Sigmoid colon (tissue), 4 donors: ENCODE measurements at regions not wholly inside any gene's neighbourhood (a gene's known extent, or its start where the extent isn't known, plus 50 kb on each side); places are given as distances from the start of the nearest gene placed in this dataset.

Source experiments
- EP300 ChIP-seq, 4 donors: sonication (generic); formaldehyde crosslinking; IDR thresholded peaks; one replicate each; pipeline ENCODE4 v1.6.1; 2017; ENCODE audit warnings: antibody characterized with exemption in 4 of 4
- POLR2A ChIP-seq, 2 donors: fragments of 450-650 bp; IDR thresholded peaks; one replicate each; pipeline ENCODE4 v1.6.1; 2016; ENCODE audit warnings: antibody characterized with exemption in 2 of 2, mild to moderate bottlenecking in 2 of 2, moderate library complexity in 2 of 2
- POLR2AphosphoS5 ChIP-seq, 4 donors: sonication (generic); formaldehyde crosslinking; IDR thresholded peaks; one replicate each; pipeline ENCODE4 v1.6.1; 2017; ENCODE audit warnings: antibody characterized with exemption in 4 of 4
- TF ChIP-seq, protein P1 (sequence below), 4 experiments: fragments of 450-650 bp in 3 of 4; fragments of 200-600 bp in 1 of 4; IDR thresholded peaks; one replicate each; pipeline ENCODE4 v1.5.1; 2016 to 2019; ENCODE audit warnings: antibody characterized with exemption in 4 of 4, mild to moderate bottlenecking in 3 of 4, moderate library complexity in 2 of 4

DNA sequence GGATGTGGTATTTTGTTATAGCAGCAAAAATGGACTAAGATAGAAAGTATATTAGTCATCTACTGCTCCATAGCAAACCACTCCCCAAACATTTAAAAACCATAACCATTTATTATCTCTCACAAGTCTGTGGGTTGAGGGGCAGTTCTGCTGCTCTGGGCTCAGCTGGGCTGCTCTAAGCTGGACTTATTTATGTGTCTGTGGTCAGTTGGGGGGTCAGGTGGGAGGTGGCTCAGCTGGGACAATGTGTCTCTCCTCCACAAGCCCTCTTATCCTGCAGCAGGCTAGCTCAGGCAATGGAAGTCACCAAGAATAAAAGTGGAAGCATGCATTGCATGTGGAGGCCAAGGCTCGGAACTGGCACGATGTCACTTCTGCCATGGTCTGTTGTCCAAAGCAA, 226.1 kb upstream of the N4BP1 start:
- TF ChIP-seq, protein P1, sequence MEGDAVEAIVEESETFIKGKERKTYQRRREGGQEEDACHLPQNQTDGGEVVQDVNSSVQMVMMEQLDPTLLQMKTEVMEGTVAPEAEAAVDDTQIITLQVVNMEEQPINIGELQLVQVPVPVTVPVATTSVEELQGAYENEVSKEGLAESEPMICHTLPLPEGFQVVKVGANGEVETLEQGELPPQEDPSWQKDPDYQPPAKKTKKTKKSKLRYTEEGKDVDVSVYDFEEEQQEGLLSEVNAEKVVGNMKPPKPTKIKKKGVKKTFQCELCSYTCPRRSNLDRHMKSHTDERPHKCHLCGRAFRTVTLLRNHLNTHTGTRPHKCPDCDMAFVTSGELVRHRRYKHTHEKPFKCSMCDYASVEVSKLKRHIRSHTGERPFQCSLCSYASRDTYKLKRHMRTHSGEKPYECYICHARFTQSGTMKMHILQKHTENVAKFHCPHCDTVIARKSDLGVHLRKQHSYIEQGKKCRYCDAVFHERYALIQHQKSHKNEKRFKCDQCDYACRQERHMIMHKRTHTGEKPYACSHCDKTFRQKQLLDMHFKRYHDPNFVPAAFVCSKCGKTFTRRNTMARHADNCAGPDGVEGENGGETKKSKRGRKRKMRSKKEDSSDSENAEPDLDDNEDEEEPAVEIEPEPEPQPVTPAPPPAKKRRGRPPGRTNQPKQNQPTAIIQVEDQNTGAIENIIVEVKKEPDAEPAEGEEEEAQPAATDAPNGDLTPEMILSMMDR (IDR thresholded peaks at IDR 0.05), result no peak
- TF ChIP-seq EP300 (IDR thresholded peaks at IDR 0.05), result no peak
- no peak for TF ChIP-seq POLR2AphosphoS5 (IDR thresholded peaks at IDR 0.05)
- TF ChIP-seq POLR2A (IDR thresholded peaks at IDR 0.05), result no peak
